CD14-positive monocyte (primary cell): ENCODE measurements at regions not wholly inside any gene's neighbourhood (a gene's known extent, or its start where the extent isn't known, plus 50 kb on each side); places are given as distances from the start of the nearest gene placed in this dataset.

Source experiments
- DNase-seq, 3 donors: peaks; one replicate each; pipeline ENCODE4 v3.0.0-alpha.2; 2011 to 2022
- H2AFZ ChIP-seq: 2 replicates; pipeline ENCODE4 v1.6.0; 2012; ENCODE audit warnings: mild to moderate bottlenecking, low read depth, low read length, inconsistent platforms; ENCODE audit not compliant: insufficient read depth, poor library complexity, severe bottlenecking
- H3K27ac ChIP-seq, 2 donors: 1 replicate in 1 of 2; 2 replicates in 1 of 2; pipeline ENCODE4 v1.5.1; 2012 to 2013; ENCODE audit warnings: low read length in 2 of 2, control low read depth in 1 of 2, inconsistent platforms in 1 of 2, low read depth in 1 of 2, mild to moderate bottlenecking in 1 of 2
- H3K27me3 ChIP-seq, 2 donors: one replicate each; pipeline versions ENCODE4 v1.6.0 to v1.6.1; 2011 to 2013; ENCODE audit warnings: low read length in 2 of 2; ENCODE audit not compliant: control insufficient read depth in 2 of 2, insufficient read depth in 2 of 2
- H3K36me3 ChIP-seq, 2 donors: replicated peaks in 1 of 2; 1 replicate in 1 of 2; 2 replicates in 1 of 2; pipeline versions ENCODE4 v1.5.1 to v1.6.1; 2012 to 2013; ENCODE audit warnings: low read length in 2 of 2, control low read depth in 1 of 2, inconsistent platforms in 1 of 2, mild to moderate bottlenecking in 1 of 2; ENCODE audit not compliant: insufficient read depth in 2 of 2, control insufficient read depth in 1 of 2
- H3K4me1 ChIP-seq, 2 donors: 1 replicate in 1 of 2; 2 replicates in 1 of 2; pipeline versions ENCODE4 v1.5.1 to v1.6.1; 2012 to 2013; ENCODE audit warnings: low read length in 2 of 2, control low read depth in 1 of 2, inconsistent platforms in 1 of 2, mild to moderate bottlenecking in 1 of 2, moderate library complexity in 1 of 2; ENCODE audit not compliant: insufficient read depth in 2 of 2, control insufficient read depth in 1 of 2
- H3K4me2 ChIP-seq: replicated peaks from 2 replicates; pipeline ENCODE3; 2012; ENCODE audit warnings: low read length, moderate library complexity, mild to moderate bottlenecking; ENCODE audit not compliant: poor library complexity, severe bottlenecking; ENCODE audit errors: extremely low read depth
- H3K4me3 ChIP-seq, 3 experiments: fragments of 200-600 bp in 1 of 3; sonication (generic) in 1 of 3; replicated peaks in 1 of 3; 1 replicate in 2 of 3; 2 replicates in 1 of 3; pipeline ENCODE4 v1.5.1; 2011 to 2013; ENCODE audit warnings: low read length in 3 of 3, mild to moderate bottlenecking in 3 of 3, control low read depth in 2 of 3, low read depth in 2 of 3, inconsistent platforms in 1 of 3, moderate library complexity in 1 of 3
- H3K79me2 ChIP-seq: 2 replicates; pipeline ENCODE4 v1.6.0; 2012; ENCODE audit warnings: mild to moderate bottlenecking, control low read depth, inconsistent platforms, low read length, moderate library complexity; ENCODE audit not compliant: insufficient read depth
- H3K9ac ChIP-seq: 2 replicates; pipeline ENCODE4 v1.6.0; 2017; ENCODE audit warnings: low read length, mild to moderate bottlenecking; ENCODE audit not compliant: insufficient read depth, poor library complexity, severe bottlenecking
- H3K9me3 ChIP-seq, 2 donors: replicated peaks in 1 of 2; 1 replicate in 1 of 2; 2 replicates in 1 of 2; pipeline versions ENCODE4 v1.5.1 to v1.6.1; 2012 to 2013; ENCODE audit warnings: low read length in 2 of 2, control low read depth in 1 of 2; ENCODE audit not compliant: control insufficient read depth in 1 of 2, insufficient read depth in 1 of 2
- H4K20me1 ChIP-seq: 2 replicates; pipeline ENCODE4 v1.6.0; 2012; ENCODE audit warnings: mild to moderate bottlenecking, low read length, control low read depth, moderate library complexity; ENCODE audit not compliant: insufficient read depth
- H3K27ac Mint-ChIP-seq, 7 donors: one replicate each; pipeline ENCODE4 v1.8.0; 2020; ENCODE audit warnings: mild to moderate bottlenecking in 7 of 7, mixed read lengths in 7 of 7, moderate library complexity in 6 of 7, inconsistent platforms in 2 of 7
- H3K27me3 Mint-ChIP-seq, 3 donors: one replicate each; pipeline ENCODE4 v1.8.0; 2021 to 2022; ENCODE audit warnings: low read depth in 3 of 3, mild to moderate bottlenecking in 3 of 3, mixed read lengths in 3 of 3, moderate library complexity in 3 of 3, inconsistent platforms in 1 of 3
- H3K36me3 Mint-ChIP-seq, 2 donors: one replicate each; pipeline ENCODE4 v1.8.0; 2020; ENCODE audit warnings: mixed read lengths in 2 of 2, inconsistent platforms in 1 of 2, mild to moderate bottlenecking in 1 of 2
- H3K4me1 Mint-ChIP-seq: one replicate; pipeline ENCODE4 v1.8.0; 2020; ENCODE audit warnings: mild to moderate bottlenecking, mixed read lengths
- H3K4me3 Mint-ChIP-seq, 2 donors: one replicate each; pipeline ENCODE4 v1.8.0; 2020; ENCODE audit warnings: mild to moderate bottlenecking in 2 of 2, mixed read lengths in 2 of 2, moderate library complexity in 1 of 2
- H3K9me3 Mint-ChIP-seq, 7 donors: one replicate each; pipeline ENCODE4 v1.8.0; 2020 to 2022; ENCODE audit warnings: mixed read lengths in 7 of 7, mild to moderate bottlenecking in 6 of 7, moderate library complexity in 6 of 7, inconsistent platforms in 2 of 7
- WGBS: methylation state at CpG from one replicate; pipeline ENCODE4 v1.1.5; 2013; ENCODE audit warnings: missing lambda C conversion rate; ENCODE audit not compliant: insufficient coverage; 5-methylcytosine and 5-hydroxymethylcytosine counted together
- intact Hi-C, 2 donors: fragments of 100-400 bp; cut with micrococcal nuclease; formaldehyde crosslinking; loops; one replicate each; pipeline versions ENCODE4 v1.15.0 to v1.15.1; 2023
- TF ChIP-seq, protein P1 (sequence below): fragments of 200-600 bp; IDR thresholded peaks from one replicate; pipeline ENCODE4 v1.8.0; 2022; ENCODE audit warnings: antibody characterized with exemption, mild to moderate bottlenecking

DNA sequence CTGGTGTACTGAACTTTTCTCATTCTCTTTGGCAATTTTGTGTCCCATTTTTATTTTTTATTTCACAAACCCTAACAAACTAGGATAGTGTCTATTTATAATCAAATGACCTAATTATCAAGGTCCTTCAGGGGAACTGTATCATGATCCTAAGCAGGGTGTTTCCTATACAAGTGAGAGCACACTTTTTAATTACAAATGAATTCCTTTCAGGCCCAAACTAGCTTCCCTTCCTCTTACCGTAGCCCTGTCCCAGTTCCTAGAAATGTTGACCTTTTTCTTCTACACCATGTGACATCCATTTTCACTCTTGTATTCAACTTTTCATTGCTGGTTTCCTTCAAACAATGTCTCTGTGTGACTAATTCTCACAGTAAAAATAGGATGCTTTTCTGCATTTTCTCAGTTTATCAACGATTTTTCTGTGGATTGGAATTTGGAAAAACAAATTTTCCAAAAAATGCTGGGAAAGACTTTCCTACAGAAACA is 411.4 kb downstream of the CCDC91 start:
- Mint-ChIP-seq H3K4me3 (no peak overlapping the region), H3K36me3 (no peaks in the 10 kb centered on the region), H3K4me1 (no peaks in the 10 kb centered on the region), H3K9me3 (peaks cover 2 to 11% (median 6%) of the 10 kb centered on the region in 7 donors), H3K27me3 (peaks cover 0 to 3% (median 2%) of the 10 kb centered on the region in 3 donors), H3K27ac (no peak overlapping the region)
- Histone ChIP-seq H3K9me3 (peaks cover 2% of the 10 kb centered on the region in 2 donors), H3K79me2 (no peaks in the 10 kb centered on the region), H3K4me2 (no peak overlapping the region), H3K27me3 (no peaks in the 10 kb centered on the region), H3K27ac (no peak overlapping the region), H2AFZ (no peak overlapping the region), H3K9ac (no peak overlapping the region), H4K20me1 (no peaks in the 10 kb centered on the region), H3K4me3 (no peak overlapping the region), H3K36me3 (no peaks in the 10 kb centered on the region), H3K4me1 (no peaks in the 10 kb centered on the region)
- TF ChIP-seq, protein P1, sequence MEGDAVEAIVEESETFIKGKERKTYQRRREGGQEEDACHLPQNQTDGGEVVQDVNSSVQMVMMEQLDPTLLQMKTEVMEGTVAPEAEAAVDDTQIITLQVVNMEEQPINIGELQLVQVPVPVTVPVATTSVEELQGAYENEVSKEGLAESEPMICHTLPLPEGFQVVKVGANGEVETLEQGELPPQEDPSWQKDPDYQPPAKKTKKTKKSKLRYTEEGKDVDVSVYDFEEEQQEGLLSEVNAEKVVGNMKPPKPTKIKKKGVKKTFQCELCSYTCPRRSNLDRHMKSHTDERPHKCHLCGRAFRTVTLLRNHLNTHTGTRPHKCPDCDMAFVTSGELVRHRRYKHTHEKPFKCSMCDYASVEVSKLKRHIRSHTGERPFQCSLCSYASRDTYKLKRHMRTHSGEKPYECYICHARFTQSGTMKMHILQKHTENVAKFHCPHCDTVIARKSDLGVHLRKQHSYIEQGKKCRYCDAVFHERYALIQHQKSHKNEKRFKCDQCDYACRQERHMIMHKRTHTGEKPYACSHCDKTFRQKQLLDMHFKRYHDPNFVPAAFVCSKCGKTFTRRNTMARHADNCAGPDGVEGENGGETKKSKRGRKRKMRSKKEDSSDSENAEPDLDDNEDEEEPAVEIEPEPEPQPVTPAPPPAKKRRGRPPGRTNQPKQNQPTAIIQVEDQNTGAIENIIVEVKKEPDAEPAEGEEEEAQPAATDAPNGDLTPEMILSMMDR: no peak
- 20% methylated on average over 1 of the region's 2 CpGs for WGBS
- DNase-seq: no peak
- intact Hi-C loops: no loop called here

DNA sequence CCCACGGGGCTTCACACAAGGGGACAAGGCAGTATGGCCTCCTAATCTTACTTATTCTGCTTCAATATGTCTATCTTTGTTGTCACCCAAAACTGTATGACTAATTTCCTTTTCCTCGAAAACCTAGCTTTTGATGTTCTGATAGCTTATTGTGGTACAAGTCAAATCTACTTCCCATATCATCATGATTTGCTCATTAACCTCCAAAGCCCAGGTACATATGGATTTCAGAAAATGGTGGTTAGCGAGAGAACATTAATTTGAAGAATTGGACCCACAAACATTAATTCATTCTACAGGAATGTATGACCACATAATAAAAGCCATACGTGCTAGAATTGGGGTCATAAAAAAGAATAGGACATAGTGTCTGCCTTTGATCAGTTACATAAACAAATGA is 412.5 kb downstream of the CCDC91 start:
- no peak overlapping the region for H3K4me2 ChIP-seq
- no peak overlapping the region for H3K27ac Mint-ChIP-seq
- H3K79me2 ChIP-seq: no peaks in the 10 kb centered on the region
- no peak overlapping the region for H3K9ac ChIP-seq
- no peak overlapping the region for H2AFZ ChIP-seq
- H3K27me3 Mint-ChIP-seq: no peaks in the 10 kb centered on the region
- H3K9me3 ChIP-seq: peaks cover 5 to 13% of the 10 kb centered on the region in 2 donors
- no peak overlapping the region for H3K4me3 ChIP-seq
- H3K27ac ChIP-seq: no peak overlapping the region
- intact Hi-C loops: no loop called here
- no peaks in the 10 kb centered on the region for H3K36me3 Mint-ChIP-seq
- H3K4me1 ChIP-seq: no peaks in the 10 kb centered on the region
- H3K27me3 ChIP-seq: no peaks in the 10 kb centered on the region
- H3K4me3 Mint-ChIP-seq: no peak overlapping the region
- no peaks in the 10 kb centered on the region for H4K20me1 ChIP-seq
- WGBS: no CpG with 5 or more reads among the region's 4 CpGs
- no peaks in the 10 kb centered on the region for H3K4me1 Mint-ChIP-seq
- DNase-seq: no peak
- peaks cover 3 to 21% (median 15%) of the 10 kb centered on the region in 7 donors for H3K9me3 Mint-ChIP-seq
- H3K36me3 ChIP-seq: no peaks in the 10 kb centered on the region
- TF ChIP-seq, protein P1: no peak
